MG63 (cell line): ENCODE measurements at regions not wholly inside any gene's neighbourhood (a gene's known extent, or its start where the extent isn't known, plus 50 kb on each side); places are given as distances from the start of the nearest gene placed in this dataset.

Experiments used
- DNase-seq: peaks from one replicate; pipeline ENCODE4 v3.0.0-alpha.2; 2020
- H3K27me3 ChIP-seq: fragments of 250-450 bp; sonication (Bioruptor Pico); 2 replicates; pipeline ENCODE4 v1.5.1; 2020; ENCODE audit warnings: mild to moderate bottlenecking, moderate library complexity
- H3K36me3 ChIP-seq: fragments of 250-450 bp; sonication (Bioruptor Pico); 2 replicates; pipeline ENCODE4 v1.5.1; 2020; ENCODE audit warnings: mild to moderate bottlenecking, moderate library complexity
- H3K4me3 ChIP-seq: fragments of 250-450 bp; sonication (Bioruptor Pico); 2 replicates; pipeline ENCODE4 v1.5.1; 2020; ENCODE audit warnings: mild to moderate bottlenecking, moderate library complexity
- H3K9me3 ChIP-seq: fragments of 250-450 bp; sonication (Bioruptor Pico); 2 replicates; pipeline ENCODE4 v1.5.1; 2020; ENCODE audit warnings: mild to moderate bottlenecking, moderate library complexity

DNA sequence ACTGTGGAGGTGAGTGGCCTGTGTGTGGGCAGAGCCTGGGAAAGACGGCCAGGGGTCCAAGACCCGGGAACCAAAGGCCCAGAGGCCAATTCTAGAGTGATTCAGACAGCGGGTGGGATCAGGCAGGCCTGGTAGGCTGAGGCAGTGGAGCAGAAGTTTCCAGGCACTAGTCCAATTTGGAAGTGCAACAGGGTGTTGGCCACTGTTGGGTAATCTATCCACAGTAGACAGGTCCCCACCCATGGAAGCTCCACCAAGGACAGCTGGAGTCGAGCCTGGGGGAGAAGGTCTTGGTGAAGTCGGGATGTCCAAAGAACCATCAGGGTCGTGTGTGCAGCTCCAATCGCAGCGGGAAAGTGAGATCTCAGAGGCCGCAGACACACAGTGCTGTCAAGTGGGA, 125.8 kb upstream of the COPS8 start:
- Histone ChIP-seq H3K4me3 (no peak overlapping the region), H3K36me3 (no peaks in the 10 kb centered on the region), H3K9me3 (no peaks in the 10 kb centered on the region), H3K27me3 (no peaks in the 10 kb centered on the region)
- no peak for DNase-seq

DNA sequence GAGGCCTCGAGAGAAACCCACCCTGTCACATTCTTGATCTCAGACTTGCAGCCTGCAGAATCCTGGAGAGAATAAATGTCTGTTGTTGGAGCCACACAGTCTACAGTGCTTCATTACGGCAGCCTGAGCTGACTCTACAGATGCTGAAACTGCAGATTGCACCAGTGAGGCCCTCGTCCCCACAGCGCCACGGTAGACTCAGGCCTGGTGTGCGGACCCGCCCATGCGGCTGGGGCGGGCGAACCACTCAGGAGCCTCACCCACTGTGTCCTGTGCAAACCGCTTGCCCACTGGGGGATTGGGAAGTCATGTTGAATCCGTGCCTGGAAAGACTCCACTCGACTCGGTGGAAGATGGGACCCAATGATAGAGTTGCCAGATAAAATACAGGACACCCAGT, 125.2 kb upstream of the COPS8 start:
- no peak for DNase-seq
- H3K27me3 ChIP-seq: no peaks in the 10 kb centered on the region
- no peak overlapping the region for H3K4me3 ChIP-seq
- no peaks in the 10 kb centered on the region for H3K9me3 ChIP-seq
- H3K36me3 ChIP-seq: no peaks in the 10 kb centered on the region

DNA sequence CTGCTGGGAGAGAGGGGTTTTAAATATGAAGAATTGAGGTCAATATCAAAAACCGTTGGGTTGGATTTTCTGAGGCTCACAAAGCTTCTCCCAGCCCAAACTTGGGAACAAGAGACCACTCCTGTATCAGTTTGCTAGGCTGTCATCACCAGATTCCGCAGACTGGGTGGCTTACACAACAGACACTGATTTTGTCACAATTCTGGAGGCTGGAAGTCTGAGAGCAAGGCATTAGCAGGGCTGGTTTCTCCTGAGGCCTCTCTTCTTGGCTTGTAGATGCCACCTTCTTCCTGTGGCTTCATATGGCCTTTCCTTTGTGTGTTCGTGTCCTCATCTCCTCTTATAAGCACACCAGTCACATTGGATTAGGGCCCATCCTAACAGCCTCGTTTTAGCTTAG, 122.9 kb upstream of the COPS8 start:
- Histone ChIP-seq H3K27me3 (no peaks in the 10 kb centered on the region), H3K4me3 (no peak overlapping the region), H3K9me3 (no peaks in the 10 kb centered on the region), H3K36me3 (no peaks in the 10 kb centered on the region)
- no peak for DNase-seq

DNA sequence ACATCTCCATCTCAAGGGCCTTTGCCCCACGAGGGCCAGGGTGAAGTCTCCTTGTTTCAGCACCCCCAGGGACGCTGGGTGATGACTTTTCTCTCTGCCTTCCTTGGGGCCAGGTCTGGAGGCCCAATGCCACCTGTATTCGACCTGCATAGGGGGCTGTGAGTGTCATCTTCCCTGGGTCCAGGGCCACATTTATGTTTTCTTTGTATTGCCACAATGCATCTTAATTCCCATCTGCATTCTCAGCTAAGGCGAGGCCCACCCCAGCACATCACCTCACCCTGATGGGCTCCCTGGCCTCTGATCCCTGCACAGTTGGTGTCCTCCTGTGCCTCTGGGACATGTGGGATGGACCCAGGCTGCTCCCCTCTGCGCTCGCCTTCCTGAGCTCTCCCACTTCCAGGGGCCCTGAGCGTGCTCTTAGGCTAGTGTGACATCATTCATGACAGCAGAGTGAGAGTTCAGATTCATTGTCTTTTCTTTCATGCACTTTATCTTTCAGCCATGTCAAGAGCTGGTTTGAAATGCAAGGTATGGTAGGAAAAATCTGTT, 122.0 kb upstream of the COPS8 start:
- no peak for DNase-seq
- H3K27me3 ChIP-seq: no peaks in the 10 kb centered on the region
- H3K4me3 ChIP-seq: no peak overlapping the region
- H3K36me3 ChIP-seq: no peaks in the 10 kb centered on the region
- no peaks in the 10 kb centered on the region for H3K9me3 ChIP-seq

- Histone ChIP-seq H3K9me3 (no peaks in the 10 kb centered on the region), H3K27me3 (no peaks in the 10 kb centered on the region), H3K4me3 (no peak overlapping the region), H3K36me3 (no peaks in the 10 kb centered on the region)
- no peak for DNase-seq
Observed at GRCh38 chr2:236964291-236964690, 121.4 kb upstream of the COPS8 start.

GRCh38 chr2:236965021-236965840, 120.5 kb upstream of the COPS8 start:
- Histone ChIP-seq H3K4me3 (no peak overlapping the region), H3K27me3 (no peaks in the 10 kb centered on the region), H3K9me3 (no peaks in the 10 kb centered on the region), H3K36me3 (no peaks in the 10 kb centered on the region)
- DNase-seq: no peak

DNA sequence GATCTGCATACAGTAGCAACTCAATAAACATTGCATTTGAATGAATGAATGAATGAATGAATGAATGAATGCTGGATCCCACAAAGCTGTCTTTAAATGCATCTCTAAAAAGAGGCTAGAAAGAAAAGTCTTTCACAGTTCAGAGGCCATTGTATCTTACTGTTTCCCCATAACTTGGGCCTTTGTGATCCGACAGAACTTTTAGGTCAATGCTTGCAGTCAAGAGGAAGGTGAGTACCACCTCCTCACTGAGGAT, 119.9 kb upstream of the COPS8 start:
- Histone ChIP-seq H3K9me3 (no peaks in the 10 kb centered on the region), H3K36me3 (no peaks in the 10 kb centered on the region), H3K4me3 (no peak overlapping the region), H3K27me3 (no peaks in the 10 kb centered on the region)
- no peak for DNase-seq

GRCh38 chr2:236967499-236967783, 118.2 kb upstream of the COPS8 start:
- no peak for DNase-seq
- Histone ChIP-seq H3K9me3 (no peaks in the 10 kb centered on the region), H3K36me3 (no peaks in the 10 kb centered on the region), H3K4me3 (no peak overlapping the region), H3K27me3 (no peaks in the 10 kb centered on the region)

DNA sequence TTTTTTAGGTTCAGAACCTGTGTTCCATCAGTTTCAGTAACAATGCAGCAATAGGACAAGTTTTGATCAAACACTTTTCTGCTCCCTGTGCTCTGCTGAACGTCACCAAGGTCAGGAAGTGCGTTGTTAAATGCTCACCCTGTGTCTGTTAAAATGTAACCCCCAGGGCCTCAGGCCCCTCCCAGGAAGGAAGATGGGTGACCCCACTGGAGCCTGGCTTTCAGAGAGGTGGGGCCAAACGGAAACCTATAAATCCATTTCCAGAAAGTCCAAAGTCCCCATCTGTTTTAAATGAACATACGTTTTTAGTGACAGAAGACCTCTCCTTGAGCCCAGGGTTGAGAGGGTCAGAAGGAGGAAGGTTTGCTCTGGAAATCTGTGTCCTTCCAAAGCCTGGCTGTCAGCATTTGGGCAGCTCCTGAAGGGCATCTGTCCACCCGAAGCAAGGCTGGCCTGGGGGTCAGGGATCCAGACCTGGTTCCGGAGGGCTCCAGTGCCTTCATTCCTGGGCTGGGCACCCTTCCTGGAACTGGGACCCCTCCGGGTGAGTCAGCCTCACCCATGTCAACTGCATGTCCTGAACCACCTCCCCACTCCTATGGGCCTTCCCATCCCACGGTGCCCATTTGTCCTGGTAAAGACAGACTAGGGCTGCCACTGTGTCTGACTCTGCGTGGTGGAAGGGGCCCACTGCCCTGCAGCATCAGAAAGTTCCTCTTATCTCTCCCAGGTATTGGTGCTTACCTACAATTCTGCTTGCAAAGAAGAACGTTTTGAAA, 117.4 kb upstream of the COPS8 start:
- DNase-seq: no peak
- H3K4me3 ChIP-seq: no peak overlapping the region
- no peaks in the 10 kb centered on the region for H3K36me3 ChIP-seq
- H3K9me3 ChIP-seq: no peaks in the 10 kb centered on the region
- H3K27me3 ChIP-seq: no peaks in the 10 kb centered on the region

- Histone ChIP-seq H3K36me3 (no peaks in the 10 kb centered on the region), H3K4me3 (no peak overlapping the region), H3K27me3 (no peaks in the 10 kb centered on the region), H3K9me3 (no peaks in the 10 kb centered on the region)
- no peak for DNase-seq
Observed at GRCh38 chr2:236968880-236969534, 116.7 kb upstream of the COPS8 start.

- no peaks in the 10 kb centered on the region for H3K27me3 ChIP-seq
- DNase-seq: no peak
- H3K4me3 ChIP-seq: no peak overlapping the region
- H3K36me3 ChIP-seq: no peaks in the 10 kb centered on the region
- H3K9me3 ChIP-seq: no peaks in the 10 kb centered on the region
Observed at GRCh38 chr2:236969767-236970655, 115.7 kb upstream of the COPS8 start.

DNA sequence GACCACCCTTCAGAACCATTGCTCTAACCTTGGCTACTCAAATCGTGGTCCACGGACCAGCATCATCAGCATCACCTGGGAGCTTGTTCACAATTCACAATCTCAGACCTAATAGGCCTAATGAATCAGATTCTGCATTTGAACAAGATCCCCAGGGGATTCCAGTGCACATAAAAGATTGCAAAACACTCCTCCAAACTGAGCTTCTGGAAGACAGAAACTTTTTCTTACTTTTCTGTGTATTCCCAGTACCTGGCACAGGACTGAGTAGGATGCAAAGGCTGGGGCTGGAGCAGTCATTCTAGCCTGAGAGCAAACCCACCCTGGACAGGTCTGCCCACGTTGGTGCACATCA, 115.1 kb upstream of the COPS8 start:
- DNase-seq: no peak
- Histone ChIP-seq H3K4me3 (no peak overlapping the region), H3K36me3 (no peaks in the 10 kb centered on the region), H3K27me3 (no peaks in the 10 kb centered on the region), H3K9me3 (no peaks in the 10 kb centered on the region)

GRCh38 chr2:236971131-236971821, 114.4 kb upstream of the COPS8 start:
- DNase-seq: no peak
- H3K36me3 ChIP-seq: no peaks in the 10 kb centered on the region
- H3K9me3 ChIP-seq: no peaks in the 10 kb centered on the region
- H3K4me3 ChIP-seq: no peak overlapping the region
- H3K27me3 ChIP-seq: no peaks in the 10 kb centered on the region

GRCh38 chr2:236971919-236972381, 113.7 kb upstream of the COPS8 start:
- Histone ChIP-seq H3K4me3 (no peak overlapping the region), H3K36me3 (no peaks in the 10 kb centered on the region), H3K9me3 (no peaks in the 10 kb centered on the region), H3K27me3 (no peaks in the 10 kb centered on the region)
- no peak for DNase-seq

DNA sequence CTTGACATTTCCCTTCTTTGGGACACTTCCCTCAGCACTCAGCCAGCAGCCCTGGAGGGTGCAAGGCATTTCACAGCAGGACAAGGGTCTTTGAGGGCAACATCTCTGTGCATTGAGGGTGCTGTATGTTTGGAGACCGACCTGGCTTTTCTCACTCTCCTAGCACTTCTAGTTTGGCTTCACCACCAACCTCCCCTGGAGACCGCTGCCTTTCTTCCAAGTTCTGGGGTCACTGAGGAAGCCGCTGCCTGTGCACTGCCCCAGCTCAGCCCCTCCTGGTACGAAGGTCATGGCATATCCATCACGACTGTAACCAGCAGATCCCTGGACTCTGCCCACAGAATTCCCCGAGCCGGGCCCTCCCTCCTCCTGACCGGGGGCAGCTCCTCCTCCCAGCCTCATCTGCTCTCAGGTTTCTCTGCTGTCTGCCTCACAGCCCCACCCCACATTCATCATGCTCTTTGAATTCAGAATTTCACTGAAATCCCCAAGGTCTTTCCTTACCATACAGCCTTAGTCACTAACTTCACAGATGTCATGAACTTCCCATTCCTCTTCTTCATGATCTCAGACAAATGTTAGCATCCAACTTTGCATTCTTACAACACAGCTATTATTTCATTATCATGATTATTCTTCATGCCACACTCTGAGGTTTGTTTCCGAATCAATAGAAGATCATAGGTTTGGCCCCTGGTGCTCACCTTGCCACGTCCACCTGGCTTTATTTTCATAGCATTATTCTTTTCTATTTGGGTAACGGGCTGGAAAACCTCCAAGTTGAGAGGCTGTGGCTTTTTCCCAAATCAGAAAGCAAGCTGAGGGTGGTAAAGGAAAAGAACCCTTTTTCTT, 113.0 kb upstream of the COPS8 start:
- peak; percentile 64 for DNase-seq
- no peaks in the 10 kb centered on the region for H3K27me3 ChIP-seq
- H3K4me3 ChIP-seq: no peak overlapping the region
- H3K36me3 ChIP-seq: no peaks in the 10 kb centered on the region
- H3K9me3 ChIP-seq: no peaks in the 10 kb centered on the region
